GOT3 (cell line): ENCODE measurements at regions not wholly inside any gene's neighbourhood (a gene's known extent, or its start where the extent isn't known, plus 50 kb on each side); places are given as distances from the start of the nearest gene placed in this dataset.
"Not testable (repeated sequence)": the region's sequence is repeated elsewhere in the genome, so short reads cannot be mapped to it uniquely, and the experiment has no call there.

Experiments
- DNase-seq: peaks from one replicate; lab custom pipeline; 2025; ENCODE audit warnings: mixed read lengths; lab: John Stamatoyannopoulos, UW

DNA sequence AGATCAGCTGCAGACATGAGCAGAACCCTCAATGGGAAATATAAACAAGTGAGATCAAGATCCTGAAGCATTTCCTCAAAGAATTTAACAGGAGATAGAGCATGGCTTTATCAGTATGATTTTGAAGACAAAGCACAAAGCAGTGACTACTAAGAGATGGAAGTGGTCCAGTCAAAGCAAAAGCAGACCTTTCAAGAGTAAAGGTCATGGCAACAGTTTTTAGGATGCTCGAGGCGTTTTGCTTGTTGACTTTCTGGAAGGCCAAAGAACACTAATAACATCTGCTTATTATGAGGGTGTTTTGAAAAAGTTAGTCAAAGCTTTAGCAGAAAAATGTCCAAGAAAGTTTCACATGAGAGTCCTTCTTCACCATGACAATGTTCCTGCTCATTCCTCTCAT lies 128.5 kb downstream of the KCNE4 start:
- DNase-seq, result no peak

DNA sequence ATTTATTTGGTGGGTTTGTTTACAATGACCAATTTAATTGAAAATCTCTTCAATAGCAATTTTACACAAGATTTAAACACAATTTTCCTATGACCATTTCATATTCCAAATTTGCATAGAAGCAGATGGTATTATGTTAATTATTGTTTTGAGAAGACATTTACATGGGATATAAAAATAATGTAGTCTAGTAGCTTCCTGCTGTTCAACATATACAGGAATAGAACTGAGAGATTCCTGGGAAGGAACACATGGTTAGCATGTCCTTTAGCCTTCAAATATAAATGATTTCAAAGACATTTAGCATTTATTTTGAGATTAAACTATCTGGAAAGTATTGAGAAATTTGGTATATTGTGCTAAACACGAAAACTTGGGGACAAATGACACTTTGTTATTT lies 129.6 kb downstream of the KCNE4 start:
- no peak for DNase-seq

DNA sequence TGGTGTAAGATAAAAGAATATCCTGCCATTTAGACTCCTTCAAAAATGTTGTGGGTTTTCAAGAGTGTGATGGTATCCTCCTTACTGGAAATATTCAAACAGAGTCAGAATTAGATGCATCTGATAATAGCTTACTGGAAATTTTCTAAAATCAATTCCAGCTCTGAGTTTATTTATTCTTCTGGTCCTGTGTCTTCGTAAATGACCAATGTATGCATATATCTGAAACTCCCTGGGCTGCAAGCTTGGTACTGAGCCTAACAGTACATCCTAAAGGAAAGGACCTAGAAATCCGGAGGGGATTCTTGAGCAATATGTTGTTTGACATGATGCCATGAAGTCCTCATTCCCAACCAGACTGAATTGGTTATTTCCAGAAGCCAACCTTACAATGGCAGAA lies 130.4 kb downstream of the KCNE4 start:
- no peak for DNase-seq

GRCh38 chr2:223185638-223186037 lies 133.6 kb downstream of the KCNE4 start:
- DNase-seq, result no peak

- no peak for DNase-seq
Observed at GRCh38 chr2:223187256-223187655, 135.3 kb downstream of the KCNE4 start.

GRCh38 chr2:223190561-223191206 lies 138.7 kb downstream of the KCNE4 start:
- not testable (repeated sequence) for DNase-seq

- DNase-seq, result no peak
Observed at GRCh38 chr2:223196331-223196730, 144.3 kb downstream of the KCNE4 start.

DNA sequence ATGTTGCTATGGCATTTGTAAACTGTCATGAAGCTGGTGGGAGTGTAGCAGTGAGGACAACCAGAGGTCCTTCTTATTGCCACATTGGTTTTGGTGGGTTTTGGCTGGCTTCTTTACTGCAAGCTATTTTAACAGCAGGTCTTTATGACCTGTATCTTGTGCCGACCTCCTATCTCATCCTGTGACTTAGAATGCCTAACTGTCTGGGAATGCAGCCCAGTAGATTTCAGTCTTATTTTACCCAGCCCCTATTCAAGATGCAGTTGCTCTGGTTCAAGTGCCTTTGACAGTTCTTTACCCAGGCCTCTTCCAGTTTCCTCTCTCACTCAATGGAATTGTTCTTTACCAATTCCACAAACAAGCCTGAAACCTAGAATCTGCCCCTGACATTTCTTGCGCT lies 145.1 kb downstream of the KCNE4 start:
- no peak for DNase-seq

DNA sequence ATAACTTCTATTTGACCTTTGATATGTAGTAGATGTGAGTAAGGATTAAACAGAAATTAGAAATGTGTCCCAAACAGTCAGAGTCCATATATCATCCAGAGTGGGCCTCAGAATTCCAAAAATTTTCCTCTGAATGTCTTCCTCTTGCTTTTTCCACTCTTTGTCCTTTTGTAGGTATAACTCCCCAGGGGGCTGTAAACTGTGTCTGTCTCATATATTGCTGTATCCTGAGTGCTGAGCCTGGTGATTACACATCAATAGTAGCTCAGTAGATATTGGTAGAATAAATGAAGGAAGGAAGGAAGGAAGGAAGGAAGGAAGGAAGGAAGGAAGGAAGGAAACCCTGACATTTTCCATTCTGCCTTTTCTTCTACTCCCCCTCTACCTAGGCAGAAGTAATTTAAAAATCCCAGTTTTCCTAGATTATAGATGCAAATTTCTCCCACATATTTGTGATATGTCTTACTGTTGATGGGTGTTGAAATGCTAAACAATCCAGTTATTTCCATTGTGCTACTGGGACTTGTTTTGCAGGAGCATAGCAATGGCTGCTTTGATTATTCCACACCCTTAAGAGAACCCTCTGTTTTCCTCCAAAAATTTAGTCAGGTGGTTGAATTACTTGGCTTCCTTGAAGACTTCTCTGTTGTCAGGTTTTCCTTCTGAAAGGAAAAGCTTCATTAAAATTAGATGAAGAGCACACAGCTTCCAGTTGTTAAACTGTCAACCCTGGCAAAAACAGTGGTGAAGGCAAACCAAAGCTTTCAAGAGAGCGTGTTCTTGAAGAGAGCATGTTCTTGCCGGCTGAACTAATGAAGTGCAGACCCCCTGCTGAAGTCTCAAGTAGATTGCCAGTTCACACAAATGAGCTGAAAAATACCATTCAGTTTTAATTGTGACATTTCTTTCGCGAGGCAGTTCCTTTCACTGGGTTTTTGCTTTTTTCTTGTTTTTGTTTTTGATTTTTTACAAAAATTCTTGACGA lies 147.8 kb downstream of the KCNE4 start:
- no peak for DNase-seq

GRCh38 chr2:223203971-223204929 lies 152.3 kb downstream of the KCNE4 start:
- no peak for DNase-seq

GRCh38 chr2:223210489-223210888 lies 158.5 kb downstream of the KCNE4 start:
- DNase-seq, result no peak

DNA sequence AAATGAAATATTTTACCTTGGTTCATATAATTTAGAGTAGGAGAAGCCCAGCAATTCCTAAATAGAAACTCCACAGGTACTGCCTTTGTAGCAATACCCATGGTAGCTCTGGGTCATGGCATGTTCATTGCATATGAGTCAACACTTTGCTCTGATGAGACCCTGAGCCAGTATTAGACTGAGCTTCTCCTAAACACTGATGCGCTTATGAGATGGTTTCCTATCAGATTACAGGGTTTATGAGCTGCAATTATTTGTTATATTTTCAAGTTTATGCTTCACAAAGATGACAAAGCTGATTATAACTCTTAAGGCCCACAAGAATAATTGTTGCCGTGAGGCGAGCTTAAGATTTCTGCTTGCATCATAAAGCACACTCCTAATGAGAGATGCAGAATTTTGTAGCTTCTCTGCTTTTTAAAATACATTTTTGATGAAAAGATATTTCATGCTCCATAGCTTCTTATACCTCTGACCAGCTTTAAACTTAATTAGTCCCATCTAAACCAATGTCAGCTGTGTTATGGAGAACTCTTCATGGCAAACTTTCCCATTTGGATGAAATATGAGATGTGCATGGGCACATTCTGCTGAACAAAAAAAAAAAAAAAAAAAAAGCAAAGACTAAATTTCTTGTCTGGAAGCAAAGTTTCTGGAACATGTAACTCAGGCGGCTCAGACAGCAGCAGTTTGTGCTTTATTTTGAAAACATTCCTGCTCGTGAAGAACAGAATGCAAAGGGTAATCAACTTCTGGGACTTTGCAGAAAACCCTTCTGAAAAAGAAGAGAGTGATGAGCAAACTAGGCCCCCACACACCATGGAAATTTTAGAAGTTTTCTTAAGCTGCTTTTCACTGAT lies 162.6 kb downstream of the KCNE4 start:
- no peak for DNase-seq

- DNase-seq, result no peak
Observed at GRCh38 chr2:223215254-223215516, 163.2 kb downstream of the KCNE4 start.

DNA sequence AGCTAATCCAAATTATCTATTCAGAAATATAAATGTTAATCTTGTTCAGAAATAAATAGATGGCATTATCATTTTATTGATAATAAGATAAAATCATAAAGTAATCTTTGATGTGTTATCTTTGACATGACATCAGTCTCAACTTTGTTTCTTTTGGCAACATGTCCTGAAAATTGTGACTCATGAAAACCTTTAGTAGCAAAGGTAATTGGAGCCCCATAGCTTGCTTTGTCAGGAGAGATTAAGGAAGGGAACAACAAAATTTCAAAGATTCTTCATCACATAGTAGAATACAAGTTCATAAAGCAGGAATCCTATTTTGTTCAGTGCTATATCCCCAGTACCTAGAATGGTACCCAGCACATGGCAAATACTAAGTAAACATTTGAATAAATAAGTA lies 165.4 kb downstream of the KCNE4 start:
- no peak for DNase-seq

GRCh38 chr2:223218587-223219178 lies 166.7 kb downstream of the KCNE4 start:
- DNase-seq, result no peak

- DNase-seq, result no peak
Observed at GRCh38 chr2:223219872-223220657, 168.1 kb downstream of the KCNE4 start.

GRCh38 chr2:223220658-223220925 lies 168.6 kb downstream of the KCNE4 start:
- no peak for DNase-seq

DNA sequence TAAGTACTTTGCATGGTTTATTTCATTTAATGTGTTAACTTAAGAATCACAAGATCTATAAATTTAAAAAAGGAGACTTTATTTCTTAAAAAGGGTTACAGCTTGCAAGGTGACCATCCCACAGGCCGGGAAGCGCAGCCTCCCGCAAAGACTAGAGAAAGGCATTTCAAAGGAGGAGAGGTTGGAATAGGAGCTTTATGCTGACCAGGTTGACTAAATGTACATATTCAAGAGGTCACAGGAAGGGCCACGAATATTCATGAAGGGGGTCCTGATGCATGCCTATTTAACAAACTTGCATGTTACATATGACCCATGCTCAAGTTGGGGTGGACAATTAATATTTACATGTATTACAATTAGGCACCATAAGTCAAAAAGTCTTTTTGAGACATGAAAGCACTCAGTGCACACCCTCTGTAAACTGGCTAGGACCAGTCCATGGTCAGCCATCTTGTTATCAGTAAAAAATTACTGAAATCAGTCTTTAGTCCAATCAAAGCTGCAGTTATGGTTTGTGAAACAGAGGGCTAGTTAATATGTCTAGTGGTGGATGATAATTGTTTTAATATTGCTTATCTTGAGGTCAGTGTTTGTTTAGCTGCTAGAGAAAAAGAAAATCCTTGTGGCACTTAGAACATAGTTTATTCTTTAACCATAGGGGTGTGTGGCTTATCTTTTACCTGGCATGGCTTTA lies 169.3 kb downstream of the KCNE4 start:
- DNase-seq, result no peak

GRCh38 chr2:223222397-223222796 lies 170.4 kb downstream of the KCNE4 start:
- DNase-seq, result no peak

- DNase-seq, result no peak
Observed at GRCh38 chr2:223223156-223223555, 171.2 kb downstream of the KCNE4 start.
